Ovary (tissue), 3 donors: ENCODE measurements at regions not wholly inside any gene's neighbourhood (a gene's known extent, or its start where the extent isn't known, plus 50 kb on each side); places are given as distances from the start of the nearest gene placed in this dataset.

Experiments
- CTCF ChIP-seq, 3 donors: fragments of 450-650 bp in 2 of 3; fragments of 200-600 bp in 1 of 3; IDR thresholded peaks; one replicate each; pipeline versions ENCODE4 v1.5.1 to v1.8.0; 2016 to 2022; ENCODE audit warnings: antibody characterized with exemption in 3 of 3, mild to moderate bottlenecking in 1 of 3
- EP300 ChIP-seq: sonication (generic); formaldehyde crosslinking; IDR thresholded peaks from one replicate; pipeline ENCODE4 v1.6.1; 2017; ENCODE audit warnings: antibody characterized with exemption
- POLR2A ChIP-seq: fragments of 450-650 bp; IDR thresholded peaks from one replicate; pipeline ENCODE4 v1.6.1; 2017; ENCODE audit warnings: antibody characterized with exemption, mild to moderate bottlenecking, moderate library complexity
- donor health status: DM: no; HTN: no; CAD: no.

DNA sequence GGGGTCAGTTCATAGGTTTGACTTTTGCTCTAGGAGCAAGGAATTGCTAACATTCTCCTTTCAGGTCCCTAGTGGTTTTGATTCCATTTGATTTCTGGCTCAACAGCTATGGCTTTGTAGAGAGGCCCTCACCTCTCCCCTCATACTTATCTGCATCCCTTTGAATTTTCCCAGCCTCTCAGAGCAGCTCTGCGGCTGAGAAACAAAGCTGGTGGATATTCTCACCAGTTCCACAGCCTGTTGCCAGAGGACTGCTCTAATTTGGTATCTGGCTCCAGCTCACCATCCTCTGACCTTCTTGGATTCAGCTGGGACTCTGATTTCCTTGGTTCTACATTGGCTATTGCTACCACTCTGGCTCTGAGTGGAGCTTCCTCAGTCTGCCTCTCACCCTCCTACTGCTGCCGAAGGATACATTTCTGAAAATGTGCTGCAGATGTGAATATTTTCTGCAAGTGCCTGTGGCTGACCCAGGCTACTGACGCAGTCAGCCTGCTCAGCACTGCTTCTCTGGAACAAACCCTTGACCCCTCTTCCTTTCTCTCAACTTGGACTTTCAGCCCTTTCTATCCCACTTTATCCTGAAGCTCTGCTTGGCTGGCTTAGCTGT lies 110.9 kb upstream of the ENPEP start:
- no peak for TF ChIP-seq CTCF (IDR thresholded peaks at IDR 0.05)
- no peak for TF ChIP-seq POLR2A
- no peak for TF ChIP-seq EP300
